Lower leg skin (tissue), 3 donors: ENCODE measurements at regions not wholly inside any gene's neighbourhood (a gene's known extent, or its start where the extent isn't known, plus 50 kb on each side); places are given as distances from the start of the nearest gene placed in this dataset.

Experiments
- POLR2A ChIP-seq, 2 donors: fragments of 450-650 bp; IDR thresholded peaks; one replicate each; pipeline ENCODE4 v1.6.1; 2016 to 2017; ENCODE audit warnings: antibody characterized with exemption in 2 of 2, mild to moderate bottlenecking in 1 of 2, moderate library complexity in 1 of 2
- TF ChIP-seq, protein P1 (sequence below), 3 donors: fragments of 450-650 bp; IDR thresholded peaks; one replicate each; pipeline ENCODE4 v1.5.1; 2016; ENCODE audit warnings: antibody characterized with exemption in 3 of 3, mild to moderate bottlenecking in 3 of 3, moderate library complexity in 2 of 3

- TF ChIP-seq, protein P1, sequence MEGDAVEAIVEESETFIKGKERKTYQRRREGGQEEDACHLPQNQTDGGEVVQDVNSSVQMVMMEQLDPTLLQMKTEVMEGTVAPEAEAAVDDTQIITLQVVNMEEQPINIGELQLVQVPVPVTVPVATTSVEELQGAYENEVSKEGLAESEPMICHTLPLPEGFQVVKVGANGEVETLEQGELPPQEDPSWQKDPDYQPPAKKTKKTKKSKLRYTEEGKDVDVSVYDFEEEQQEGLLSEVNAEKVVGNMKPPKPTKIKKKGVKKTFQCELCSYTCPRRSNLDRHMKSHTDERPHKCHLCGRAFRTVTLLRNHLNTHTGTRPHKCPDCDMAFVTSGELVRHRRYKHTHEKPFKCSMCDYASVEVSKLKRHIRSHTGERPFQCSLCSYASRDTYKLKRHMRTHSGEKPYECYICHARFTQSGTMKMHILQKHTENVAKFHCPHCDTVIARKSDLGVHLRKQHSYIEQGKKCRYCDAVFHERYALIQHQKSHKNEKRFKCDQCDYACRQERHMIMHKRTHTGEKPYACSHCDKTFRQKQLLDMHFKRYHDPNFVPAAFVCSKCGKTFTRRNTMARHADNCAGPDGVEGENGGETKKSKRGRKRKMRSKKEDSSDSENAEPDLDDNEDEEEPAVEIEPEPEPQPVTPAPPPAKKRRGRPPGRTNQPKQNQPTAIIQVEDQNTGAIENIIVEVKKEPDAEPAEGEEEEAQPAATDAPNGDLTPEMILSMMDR (IDR thresholded peaks at IDR 0.05) = no peak
- no peak for TF ChIP-seq POLR2A (IDR thresholded peaks at IDR 0.05)
Observed at GRCh38 chr2:16591370-16591933, 74.2 kb downstream of the CYRIA start.
